HepG2 (cell line): ENCODE measurements at regions not wholly inside any gene's neighbourhood (a gene's known extent, or its start where the extent isn't known, plus 50 kb on each side); places are given as distances from the start of the nearest gene placed in this dataset.

ENCODE experiments used
- ZFX ChIP-seq: sonication (generic); formaldehyde crosslinking; IDR thresholded peaks from 2 replicates; pipeline ENCODE4 v1.4.0; 2020; ENCODE audit warnings: mild to moderate bottlenecking, low read depth, missing genetic modification reagents, moderate library complexity
- TF ChIP-seq, protein P1 (sequence below): sonication (generic); formaldehyde crosslinking; IDR thresholded peaks from 2 replicates; pipeline ENCODE4 v1.5.0; 2020; ENCODE audit warnings: mild to moderate bottlenecking, missing genetic modification reagents, moderate library complexity
- TF ChIP-seq, protein P2 (sequence below): sonication (generic); formaldehyde crosslinking; IDR thresholded peaks from 2 replicates; pipeline ENCODE4 v1.4.0; 2020; ENCODE audit warnings: missing genetic modification reagents

- no peak for TF ChIP-seq ZFX (CRISPR knock-in tag)
- TF ChIP-seq, protein P1, sequence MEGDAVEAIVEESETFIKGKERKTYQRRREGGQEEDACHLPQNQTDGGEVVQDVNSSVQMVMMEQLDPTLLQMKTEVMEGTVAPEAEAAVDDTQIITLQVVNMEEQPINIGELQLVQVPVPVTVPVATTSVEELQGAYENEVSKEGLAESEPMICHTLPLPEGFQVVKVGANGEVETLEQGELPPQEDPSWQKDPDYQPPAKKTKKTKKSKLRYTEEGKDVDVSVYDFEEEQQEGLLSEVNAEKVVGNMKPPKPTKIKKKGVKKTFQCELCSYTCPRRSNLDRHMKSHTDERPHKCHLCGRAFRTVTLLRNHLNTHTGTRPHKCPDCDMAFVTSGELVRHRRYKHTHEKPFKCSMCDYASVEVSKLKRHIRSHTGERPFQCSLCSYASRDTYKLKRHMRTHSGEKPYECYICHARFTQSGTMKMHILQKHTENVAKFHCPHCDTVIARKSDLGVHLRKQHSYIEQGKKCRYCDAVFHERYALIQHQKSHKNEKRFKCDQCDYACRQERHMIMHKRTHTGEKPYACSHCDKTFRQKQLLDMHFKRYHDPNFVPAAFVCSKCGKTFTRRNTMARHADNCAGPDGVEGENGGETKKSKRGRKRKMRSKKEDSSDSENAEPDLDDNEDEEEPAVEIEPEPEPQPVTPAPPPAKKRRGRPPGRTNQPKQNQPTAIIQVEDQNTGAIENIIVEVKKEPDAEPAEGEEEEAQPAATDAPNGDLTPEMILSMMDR (CRISPR knock-in tag), result no peak
- TF ChIP-seq, protein P2, sequence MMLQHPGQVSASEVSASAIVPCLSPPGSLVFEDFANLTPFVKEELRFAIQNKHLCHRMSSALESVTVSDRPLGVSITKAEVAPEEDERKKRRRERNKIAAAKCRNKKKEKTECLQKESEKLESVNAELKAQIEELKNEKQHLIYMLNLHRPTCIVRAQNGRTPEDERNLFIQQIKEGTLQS, result no peak
Measured at GRCh38 chr4:136583567-136583966, 948.7 kb downstream of the PCDH18 start.
